ENCODE measurements at regions not wholly inside any gene's neighbourhood (a gene's known extent, or its start where the extent isn't known, plus 50 kb on each side); places are given as distances from the start of the nearest gene placed in this dataset.

GRCh38 chr5:101600614-101601013 lies 695.5 kb downstream of the SLCO4C1 start:
- TF ChIP-seq CTCF (IDR thresholded peaks at IDR 0.05; ENCODE audit: control insufficient read depth, insufficient read depth, low read depth, low read length, missing control alignments): no peak
- no peak overlapping the region for H3K4me3 ChIP-seq (ENCODE audit: control insufficient read depth, low read depth, low read length)
- DNase-seq (ENCODE audit: low read depth): no peak

GRCh38 chr5:101590384-101590783 lies 687.3 kb upstream of the ST8SIA4 start:
- no peak for DNase-seq (ENCODE audit: low read depth)
- TF ChIP-seq CTCF (IDR thresholded peaks at IDR 0.05; ENCODE audit: control insufficient read depth, insufficient read depth, low read depth, low read length, missing control alignments): peak; percentile 52
- no peak overlapping the region for H3K4me3 ChIP-seq (ENCODE audit: control insufficient read depth, low read depth, low read length)

- no peak for TF ChIP-seq CTCF (IDR thresholded peaks at IDR 0.05; ENCODE audit: control insufficient read depth, insufficient read depth, low read depth, low read length, missing control alignments)
- no peak for DNase-seq (ENCODE audit: low read depth)
Measured at GRCh38 chr5:101585366-101585765, 682.3 kb upstream of the ST8SIA4 start.

GRCh38 chr5:101580591-101580990 lies 677.5 kb upstream of the ST8SIA4 start:
- DNase-seq (ENCODE audit: low read depth): no peak
- H3K4me3 ChIP-seq (ENCODE audit: control insufficient read depth, low read depth, low read length): no peak overlapping the region
- TF ChIP-seq CTCF (IDR thresholded peaks at IDR 0.05; ENCODE audit: control insufficient read depth, insufficient read depth, low read depth, low read length, missing control alignments): no peak

More at GRCh38 chr5:101585366-101585765, 682.3 kb upstream of the ST8SIA4 start:
- no peak overlapping the region for H3K4me3 ChIP-seq (ENCODE audit: control insufficient read depth, low read depth, low read length)

GRCh38 chr5:101574017-101574416 lies 670.9 kb upstream of the ST8SIA4 start:
- DNase-seq (ENCODE audit: low read depth): no peak
- no peak for TF ChIP-seq CTCF (IDR thresholded peaks at IDR 0.05; ENCODE audit: control insufficient read depth, insufficient read depth, low read depth, low read length, missing control alignments)
- H3K4me3 ChIP-seq (ENCODE audit: control insufficient read depth, low read depth, low read length): no peak overlapping the region

GRCh38 chr5:101561018-101561417 lies 657.9 kb upstream of the ST8SIA4 start:
- no peak for TF ChIP-seq CTCF (IDR thresholded peaks at IDR 0.05; ENCODE audit: control insufficient read depth, insufficient read depth, low read depth, low read length, missing control alignments)
- no peak overlapping the region for H3K4me3 ChIP-seq (ENCODE audit: control insufficient read depth, low read depth, low read length)
- no peak for DNase-seq (ENCODE audit: low read depth)

GRCh38 chr5:101543780-101544179 lies 640.7 kb upstream of the ST8SIA4 start:
- no peak overlapping the region for H3K4me3 ChIP-seq (ENCODE audit: control insufficient read depth, low read depth, low read length)
- TF ChIP-seq CTCF (IDR thresholded peaks at IDR 0.05; ENCODE audit: control insufficient read depth, insufficient read depth, low read depth, low read length, missing control alignments): no peak
- DNase-seq (ENCODE audit: low read depth): no peak

Measured in AG09309 (cell line).